ENCODE measurements at regions not wholly inside any gene's neighbourhood (a gene's known extent, or its start where the extent isn't known, plus 50 kb on each side); places are given as distances from the start of the nearest gene placed in this dataset.

DNA sequence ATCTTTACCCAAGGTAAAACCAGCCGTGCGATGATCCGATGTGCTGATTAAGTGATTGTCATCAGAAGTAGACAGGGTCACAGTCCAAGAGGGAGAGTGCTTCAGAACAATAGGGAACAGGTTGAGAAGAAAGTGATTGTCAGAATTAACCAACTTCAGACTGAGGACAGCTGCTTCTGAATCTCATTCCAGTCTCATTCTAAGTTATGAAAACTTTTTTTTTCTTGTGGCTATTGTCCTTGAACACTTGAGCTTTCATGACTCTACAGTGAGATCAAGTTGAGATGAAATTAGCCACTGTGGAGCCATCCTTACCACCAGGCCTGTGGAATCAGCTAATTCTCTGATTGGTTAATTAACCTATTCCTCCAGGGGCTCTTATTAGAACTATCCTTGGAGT lies 159.9 kb upstream of the WWC1 start:
- TF ChIP-seq POLR2A (IDR thresholded peaks at IDR 0.05; ENCODE audit: extremely low read depth, insufficient read length), result no peak
- TF ChIP-seq, protein P1, sequence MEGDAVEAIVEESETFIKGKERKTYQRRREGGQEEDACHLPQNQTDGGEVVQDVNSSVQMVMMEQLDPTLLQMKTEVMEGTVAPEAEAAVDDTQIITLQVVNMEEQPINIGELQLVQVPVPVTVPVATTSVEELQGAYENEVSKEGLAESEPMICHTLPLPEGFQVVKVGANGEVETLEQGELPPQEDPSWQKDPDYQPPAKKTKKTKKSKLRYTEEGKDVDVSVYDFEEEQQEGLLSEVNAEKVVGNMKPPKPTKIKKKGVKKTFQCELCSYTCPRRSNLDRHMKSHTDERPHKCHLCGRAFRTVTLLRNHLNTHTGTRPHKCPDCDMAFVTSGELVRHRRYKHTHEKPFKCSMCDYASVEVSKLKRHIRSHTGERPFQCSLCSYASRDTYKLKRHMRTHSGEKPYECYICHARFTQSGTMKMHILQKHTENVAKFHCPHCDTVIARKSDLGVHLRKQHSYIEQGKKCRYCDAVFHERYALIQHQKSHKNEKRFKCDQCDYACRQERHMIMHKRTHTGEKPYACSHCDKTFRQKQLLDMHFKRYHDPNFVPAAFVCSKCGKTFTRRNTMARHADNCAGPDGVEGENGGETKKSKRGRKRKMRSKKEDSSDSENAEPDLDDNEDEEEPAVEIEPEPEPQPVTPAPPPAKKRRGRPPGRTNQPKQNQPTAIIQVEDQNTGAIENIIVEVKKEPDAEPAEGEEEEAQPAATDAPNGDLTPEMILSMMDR (IDR thresholded peaks at IDR 0.05; ENCODE audit: low read depth, low read length), result no peak
- TF ChIP-seq, protein P2, sequence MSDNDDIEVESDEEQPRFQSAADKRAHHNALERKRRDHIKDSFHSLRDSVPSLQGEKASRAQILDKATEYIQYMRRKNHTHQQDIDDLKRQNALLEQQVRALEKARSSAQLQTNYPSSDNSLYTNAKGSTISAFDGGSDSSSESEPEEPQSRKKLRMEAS (IDR thresholded peaks at IDR 0.05; ENCODE audit: low read depth, low read length), result no peak

All from NB4 (cell line).